GM23338 (cell line): ENCODE measurements at regions not wholly inside any gene's neighbourhood (a gene's known extent, or its start where the extent isn't known, plus 50 kb on each side); places are given as distances from the start of the nearest gene placed in this dataset.

Experiments used
- ATAC-seq: fragments of 200-7000 bp; cut with Tn5 transposase; 3 replicates; pipeline ENCODE4 v1.9.1; 2020
- DNase-seq: peaks from one replicate; pipeline ENCODE4 v3.0.0-alpha.2; 2015; ENCODE audit warnings: low spot score
- H2AFZ ChIP-seq: fragments of 200-600 bp; sonication (generic); 2 replicates; pipeline ENCODE4 v1.8.0; 2016; ENCODE audit warnings: antibody characterized with exemption, mild to moderate bottlenecking, moderate library complexity
- H3F3A ChIP-seq: fragments of 200-600 bp; sonication (generic); replicated peaks from 2 replicates; pipeline ENCODE4 v1.8.0; 2017; ENCODE audit warnings: antibody characterized with exemption, mixed run types, low read depth
- H3K27ac ChIP-seq: fragments of 200-600 bp; sonication (generic); 2 replicates; pipeline ENCODE4 v1.6.1; 2016; ENCODE audit warnings: low read depth
- H3K27me3 ChIP-seq: fragments of 200-600 bp; sonication (generic); 2 replicates; pipeline ENCODE4 v1.8.0; 2016; ENCODE audit warnings: mild to moderate bottlenecking, mixed run types, moderate library complexity; ENCODE audit not compliant: insufficient read depth
- H3K36me3 ChIP-seq: fragments of 200-600 bp; sonication (generic); 2 replicates; pipeline ENCODE4 v1.8.0; 2016; ENCODE audit warnings: mild to moderate bottlenecking; ENCODE audit not compliant: insufficient read depth
- H3K4me1 ChIP-seq: fragments of 200-600 bp; sonication (generic); 2 replicates; pipeline ENCODE4 v1.8.0; 2016; ENCODE audit warnings: mild to moderate bottlenecking, moderate library complexity; ENCODE audit not compliant: insufficient read depth
- H3K4me2 ChIP-seq: fragments of 200-600 bp; sonication (generic); 2 replicates; pipeline ENCODE4 v1.7.1; 2017; ENCODE audit warnings: mixed run types
- H3K4me3 ChIP-seq: fragments of 200-600 bp; sonication (generic); 2 replicates; pipeline ENCODE4 v1.6.1; 2016; ENCODE audit warnings: mixed run types
- H3K79me2 ChIP-seq: fragments of 200-600 bp; sonication (generic); replicated peaks from 2 replicates; pipeline ENCODE4 v1.8.0; 2017; ENCODE audit warnings: mild to moderate bottlenecking; ENCODE audit not compliant: insufficient read depth
- H3K9me2 ChIP-seq: fragments of 200-600 bp; sonication (generic); 2 replicates; pipeline ENCODE4 v1.8.0; 2017; ENCODE audit not compliant: insufficient read depth
- H4K20me1 ChIP-seq: fragments of 200-600 bp; sonication (generic); replicated peaks from 2 replicates; pipeline ENCODE4 v1.8.0; 2017; ENCODE audit warnings: mild to moderate bottlenecking; ENCODE audit not compliant: insufficient read depth
- H3K27ac Mint-ChIP-seq: 2 replicates; pipeline ENCODE4 v1.8.0; 2020; ENCODE audit warnings: inconsistent platforms, mild to moderate bottlenecking, moderate library complexity, mixed read lengths
- H3K27me3 Mint-ChIP-seq: 3 replicates; pipeline ENCODE4 v1.8.0; 2022; ENCODE audit warnings: low read depth, mild to moderate bottlenecking, moderate library complexity, mixed read lengths, inconsistent platforms; ENCODE audit not compliant: insufficient read depth, poor library complexity
- H3K36me3 Mint-ChIP-seq: 3 replicates; pipeline ENCODE4 v1.8.0; 2021; ENCODE audit warnings: low read depth, mild to moderate bottlenecking, inconsistent platforms, moderate library complexity, mixed read lengths
- H3K4me1 Mint-ChIP-seq: 3 replicates; pipeline ENCODE4 v1.8.0; 2020; ENCODE audit warnings: mild to moderate bottlenecking, inconsistent platforms, mixed read lengths
- H3K4me3 Mint-ChIP-seq: 3 replicates; pipeline ENCODE4 v1.8.0; 2021; ENCODE audit warnings: moderate library complexity, mild to moderate bottlenecking, inconsistent platforms, mixed read lengths
- H3K9me3 Mint-ChIP-seq: 3 replicates; pipeline ENCODE4 v1.8.0; 2020; ENCODE audit warnings: moderate library complexity, mild to moderate bottlenecking, inconsistent platforms, mixed read lengths
- CREB1 ChIP-seq: fragments of 250-450 bp; sonication (Bioruptor Pico); IDR thresholded peaks from 2 replicates; pipeline ENCODE4 v1.5.0; 2020; ENCODE audit warnings: low read depth, mild to moderate bottlenecking, moderate library complexity
- POLR2AphosphoS5 ChIP-seq: IDR thresholded peaks from 2 replicates; pipeline ENCODE4 v1.6.1; 2016; ENCODE audit warnings: antibody characterized with exemption, low read depth
- ZNF114 ChIP-seq: fragments of 250-450 bp; sonication (Bioruptor Pico); IDR thresholded peaks from 2 replicates; pipeline ENCODE4 v1.5.0; 2020; ENCODE audit warnings: mild to moderate bottlenecking, moderate library complexity
- ZNF331 ChIP-seq: fragments of 250-450 bp; sonication (Bioruptor Pico); IDR thresholded peaks from 2 replicates; pipeline ENCODE4 v1.5.0; 2020; ENCODE audit warnings: low read depth, mild to moderate bottlenecking, moderate library complexity
- TF ChIP-seq, protein P1 (sequence below): fragments of 250-450 bp; sonication (Bioruptor Pico); IDR thresholded peaks from 2 replicates; pipeline ENCODE4 v1.5.0; 2020; ENCODE audit warnings: mild to moderate bottlenecking, moderate library complexity
- TF ChIP-seq, protein P2 (sequence below), 2 experiments: fragments of 200-600 bp in 1 of 2; sonication (generic) in 1 of 2; conservative IDR thresholded peaks; 2 replicates each; pipeline versions ENCODE4 v1.5.1 to v1.6.1; 2016 to 2017; ENCODE audit warnings: antibody characterized with exemption in 2 of 2, low read depth in 2 of 2, mild to moderate bottlenecking in 2 of 2, moderate library complexity in 1 of 2
- TF ChIP-seq, protein P3 (sequence below): IDR thresholded peaks from 2 replicates; pipeline ENCODE4 v1.6.1; 2016; ENCODE audit warnings: antibody characterized with exemption

DNA sequence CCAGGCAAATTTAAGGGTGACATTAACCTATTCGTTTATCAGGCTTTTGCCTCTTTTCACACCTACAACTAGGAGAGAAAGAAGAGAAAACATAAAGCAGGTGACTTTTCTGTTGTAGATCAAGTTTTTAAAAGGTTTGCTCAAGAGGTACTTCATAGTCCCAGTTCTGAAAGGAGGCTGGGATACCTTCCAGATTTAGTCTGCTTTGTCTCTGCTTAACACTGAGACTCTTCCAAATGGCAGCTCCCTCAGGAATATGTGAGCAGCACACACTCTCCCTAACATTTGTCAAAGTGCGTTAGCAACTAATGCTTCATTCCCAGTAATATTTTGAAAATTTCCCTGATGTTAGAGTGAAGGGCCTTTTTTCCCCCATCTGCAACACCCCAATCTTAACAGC is 133.7 kb upstream of the RASSF8 start (continued):
- TF ChIP-seq, protein P1, sequence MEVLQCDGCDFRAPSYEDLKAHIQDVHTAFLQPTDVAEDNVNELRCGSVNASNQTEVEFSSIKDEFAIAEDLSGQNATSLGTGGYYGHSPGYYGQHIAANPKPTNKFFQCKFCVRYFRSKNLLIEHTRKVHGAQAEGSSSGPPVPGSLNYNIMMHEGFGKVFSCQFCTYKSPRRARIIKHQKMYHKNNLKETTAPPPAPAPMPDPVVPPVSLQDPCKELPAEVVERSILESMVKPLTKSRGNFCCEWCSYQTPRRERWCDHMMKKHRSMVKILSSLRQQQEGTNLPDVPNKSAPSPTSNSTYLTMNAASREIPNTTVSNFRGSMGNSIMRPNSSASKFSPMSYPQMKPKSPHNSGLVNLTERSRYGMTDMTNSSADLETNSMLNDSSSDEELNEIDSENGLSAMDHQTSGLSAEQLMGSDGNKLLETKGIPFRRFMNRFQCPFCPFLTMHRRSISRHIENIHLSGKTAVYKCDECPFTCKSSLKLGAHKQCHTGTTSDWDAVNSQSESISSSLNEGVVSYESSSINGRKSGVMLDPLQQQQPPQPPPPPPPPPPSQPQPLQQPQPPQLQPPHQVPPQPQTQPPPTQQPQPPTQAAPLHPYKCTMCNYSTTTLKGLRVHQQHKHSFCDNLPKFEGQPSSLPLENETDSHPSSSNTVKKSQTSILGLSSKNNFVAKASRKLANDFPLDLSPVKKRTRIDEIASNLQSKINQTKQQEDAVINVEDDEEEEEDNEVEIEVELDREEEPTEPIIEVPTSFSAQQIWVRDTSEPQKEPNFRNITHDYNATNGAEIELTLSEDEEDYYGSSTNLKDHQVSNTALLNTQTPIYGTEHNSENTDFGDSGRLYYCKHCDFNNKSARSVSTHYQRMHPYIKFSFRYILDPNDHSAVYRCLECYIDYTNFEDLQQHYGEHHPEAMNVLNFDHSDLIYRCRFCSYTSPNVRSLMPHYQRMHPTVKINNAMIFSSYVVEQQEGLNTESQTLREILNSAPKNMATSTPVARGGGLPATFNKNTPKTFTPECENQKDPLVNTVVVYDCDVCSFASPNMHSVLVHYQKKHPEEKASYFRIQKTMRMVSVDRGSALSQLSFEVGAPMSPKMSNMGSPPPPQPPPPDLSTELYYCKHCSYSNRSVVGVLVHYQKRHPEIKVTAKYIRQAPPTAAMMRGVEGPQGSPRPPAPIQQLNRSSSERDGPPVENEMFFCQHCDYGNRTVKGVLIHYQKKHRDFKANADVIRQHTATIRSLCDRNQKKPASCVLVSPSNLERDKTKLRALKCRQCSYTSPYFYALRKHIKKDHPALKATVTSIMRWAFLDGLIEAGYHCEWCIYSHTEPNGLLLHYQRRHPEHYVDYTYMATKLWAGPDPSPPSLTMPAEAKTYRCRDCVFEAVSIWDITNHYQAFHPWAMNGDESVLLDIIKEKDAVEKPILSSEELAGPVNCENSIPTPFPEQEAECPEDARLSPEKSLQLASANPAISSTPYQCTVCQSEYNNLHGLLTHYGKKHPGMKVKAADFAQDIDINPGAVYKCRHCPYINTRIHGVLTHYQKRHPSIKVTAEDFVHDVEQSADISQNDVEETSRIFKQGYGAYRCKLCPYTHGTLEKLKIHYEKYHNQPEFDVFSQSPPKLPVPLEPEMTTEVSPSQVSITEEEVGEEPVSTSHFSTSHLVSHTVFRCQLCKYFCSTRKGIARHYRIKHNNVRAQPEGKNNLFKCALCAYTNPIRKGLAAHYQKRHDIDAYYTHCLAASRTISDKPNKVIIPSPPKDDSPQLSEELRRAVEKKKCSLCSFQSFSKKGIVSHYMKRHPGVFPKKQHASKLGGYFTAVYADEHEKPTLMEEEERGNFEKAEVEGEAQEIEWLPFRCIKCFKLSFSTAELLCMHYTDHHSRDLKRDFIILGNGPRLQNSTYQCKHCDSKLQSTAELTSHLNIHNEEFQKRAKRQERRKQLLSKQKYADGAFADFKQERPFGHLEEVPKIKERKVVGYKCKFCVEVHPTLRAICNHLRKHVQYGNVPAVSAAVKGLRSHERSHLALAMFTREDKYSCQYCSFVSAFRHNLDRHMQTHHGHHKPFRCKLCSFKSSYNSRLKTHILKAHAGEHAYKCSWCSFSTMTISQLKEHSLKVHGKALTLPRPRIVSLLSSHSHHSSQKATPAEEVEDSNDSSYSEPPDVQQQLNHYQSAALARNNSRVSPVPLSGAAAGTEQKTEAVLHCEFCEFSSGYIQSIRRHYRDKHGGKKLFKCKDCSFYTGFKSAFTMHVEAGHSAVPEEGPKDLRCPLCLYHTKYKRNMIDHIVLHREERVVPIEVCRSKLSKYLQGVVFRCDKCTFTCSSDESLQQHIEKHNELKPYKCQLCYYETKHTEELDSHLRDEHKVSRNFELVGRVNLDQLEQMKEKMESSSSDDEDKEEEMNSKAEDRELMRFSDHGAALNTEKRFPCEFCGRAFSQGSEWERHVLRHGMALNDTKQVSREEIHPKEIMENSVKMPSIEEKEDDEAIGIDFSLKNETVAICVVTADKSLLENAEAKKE, result no peak
- TF ChIP-seq CREB1 (CRISPR knock-in tag), result no peak
- TF ChIP-seq, protein P2, sequence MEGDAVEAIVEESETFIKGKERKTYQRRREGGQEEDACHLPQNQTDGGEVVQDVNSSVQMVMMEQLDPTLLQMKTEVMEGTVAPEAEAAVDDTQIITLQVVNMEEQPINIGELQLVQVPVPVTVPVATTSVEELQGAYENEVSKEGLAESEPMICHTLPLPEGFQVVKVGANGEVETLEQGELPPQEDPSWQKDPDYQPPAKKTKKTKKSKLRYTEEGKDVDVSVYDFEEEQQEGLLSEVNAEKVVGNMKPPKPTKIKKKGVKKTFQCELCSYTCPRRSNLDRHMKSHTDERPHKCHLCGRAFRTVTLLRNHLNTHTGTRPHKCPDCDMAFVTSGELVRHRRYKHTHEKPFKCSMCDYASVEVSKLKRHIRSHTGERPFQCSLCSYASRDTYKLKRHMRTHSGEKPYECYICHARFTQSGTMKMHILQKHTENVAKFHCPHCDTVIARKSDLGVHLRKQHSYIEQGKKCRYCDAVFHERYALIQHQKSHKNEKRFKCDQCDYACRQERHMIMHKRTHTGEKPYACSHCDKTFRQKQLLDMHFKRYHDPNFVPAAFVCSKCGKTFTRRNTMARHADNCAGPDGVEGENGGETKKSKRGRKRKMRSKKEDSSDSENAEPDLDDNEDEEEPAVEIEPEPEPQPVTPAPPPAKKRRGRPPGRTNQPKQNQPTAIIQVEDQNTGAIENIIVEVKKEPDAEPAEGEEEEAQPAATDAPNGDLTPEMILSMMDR (conservative IDR thresholded peaks at IDR 0.05; ENCODE audit: low read depth in 2 of 2), result no peak
- TF ChIP-seq POLR2AphosphoS5, result no peak
- TF ChIP-seq, protein P3, sequence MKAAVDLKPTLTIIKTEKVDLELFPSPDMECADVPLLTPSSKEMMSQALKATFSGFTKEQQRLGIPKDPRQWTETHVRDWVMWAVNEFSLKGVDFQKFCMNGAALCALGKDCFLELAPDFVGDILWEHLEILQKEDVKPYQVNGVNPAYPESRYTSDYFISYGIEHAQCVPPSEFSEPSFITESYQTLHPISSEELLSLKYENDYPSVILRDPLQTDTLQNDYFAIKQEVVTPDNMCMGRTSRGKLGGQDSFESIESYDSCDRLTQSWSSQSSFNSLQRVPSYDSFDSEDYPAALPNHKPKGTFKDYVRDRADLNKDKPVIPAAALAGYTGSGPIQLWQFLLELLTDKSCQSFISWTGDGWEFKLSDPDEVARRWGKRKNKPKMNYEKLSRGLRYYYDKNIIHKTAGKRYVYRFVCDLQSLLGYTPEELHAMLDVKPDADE, result no peak
- no peak for TF ChIP-seq ZNF331
- no peak for TF ChIP-seq ZNF114

DNA sequence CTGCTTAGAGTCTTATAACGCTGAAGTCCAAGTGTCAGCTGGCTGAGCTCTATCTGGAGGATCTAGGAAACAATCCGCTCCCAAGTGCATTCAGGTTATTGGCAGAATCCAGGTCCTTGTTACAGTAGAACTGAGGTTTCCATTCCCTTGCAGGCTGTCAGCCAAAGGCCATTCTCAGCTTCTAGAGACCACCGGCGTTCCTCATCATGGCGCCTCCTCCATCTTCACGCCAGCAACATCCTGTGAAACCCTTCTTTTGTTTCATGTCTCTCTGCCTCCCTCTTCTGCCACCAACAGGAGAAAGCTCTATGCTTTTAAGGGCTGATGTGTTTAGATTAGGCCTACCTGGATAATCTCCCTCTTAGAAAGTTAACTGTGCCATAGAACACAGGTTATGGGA is 133.0 kb upstream of the RASSF8 start:
- Histone ChIP-seq H2AFZ (no peak overlapping the region), H3K79me2 (no peaks in the 10 kb centered on the region), H3K27ac (no peak overlapping the region), H3K27me3 (no peaks in the 10 kb centered on the region), H3F3A (no peaks in the 10 kb centered on the region), H3K4me1 (no peaks in the 10 kb centered on the region), H3K4me2 (no peak overlapping the region), H4K20me1 (no peaks in the 10 kb centered on the region), H3K4me3 (no peak overlapping the region), H3K36me3 (no peaks in the 10 kb centered on the region), H3K9me2 (no peaks in the 10 kb centered on the region)
- no peak overlapping the region for H3K27ac Mint-ChIP-seq
- no peaks in the 10 kb centered on the region for H3K36me3 Mint-ChIP-seq
- H3K4me3 Mint-ChIP-seq, result no peak overlapping the region
- H3K9me3 Mint-ChIP-seq, result no peaks in the 10 kb centered on the region
- peaks cover 2% of the 10 kb centered on the region for H3K27me3 Mint-ChIP-seq
- peak; percentile 14 for DNase-seq
- ATAC-seq, result no peak
- TF ChIP-seq ZNF331, result no peak
- TF ChIP-seq, protein P2 (conservative IDR thresholded peaks at IDR 0.05; ENCODE audit: low read depth in 2 of 2), result peak in 1 of 2 experiments; percentile 57; a peak in 2 of 4 replicates
- H3K4me1 Mint-ChIP-seq, result no peaks in the 10 kb centered on the region; the same call in 2 of the 3 replicates
